ENCODE measurements at regions not wholly inside any gene's neighbourhood (a gene's known extent, or its start where the extent isn't known, plus 50 kb on each side); places are given as distances from the start of the nearest gene placed in this dataset.

- TF ChIP-seq, protein P1, sequence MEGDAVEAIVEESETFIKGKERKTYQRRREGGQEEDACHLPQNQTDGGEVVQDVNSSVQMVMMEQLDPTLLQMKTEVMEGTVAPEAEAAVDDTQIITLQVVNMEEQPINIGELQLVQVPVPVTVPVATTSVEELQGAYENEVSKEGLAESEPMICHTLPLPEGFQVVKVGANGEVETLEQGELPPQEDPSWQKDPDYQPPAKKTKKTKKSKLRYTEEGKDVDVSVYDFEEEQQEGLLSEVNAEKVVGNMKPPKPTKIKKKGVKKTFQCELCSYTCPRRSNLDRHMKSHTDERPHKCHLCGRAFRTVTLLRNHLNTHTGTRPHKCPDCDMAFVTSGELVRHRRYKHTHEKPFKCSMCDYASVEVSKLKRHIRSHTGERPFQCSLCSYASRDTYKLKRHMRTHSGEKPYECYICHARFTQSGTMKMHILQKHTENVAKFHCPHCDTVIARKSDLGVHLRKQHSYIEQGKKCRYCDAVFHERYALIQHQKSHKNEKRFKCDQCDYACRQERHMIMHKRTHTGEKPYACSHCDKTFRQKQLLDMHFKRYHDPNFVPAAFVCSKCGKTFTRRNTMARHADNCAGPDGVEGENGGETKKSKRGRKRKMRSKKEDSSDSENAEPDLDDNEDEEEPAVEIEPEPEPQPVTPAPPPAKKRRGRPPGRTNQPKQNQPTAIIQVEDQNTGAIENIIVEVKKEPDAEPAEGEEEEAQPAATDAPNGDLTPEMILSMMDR (conservative IDR thresholded peaks at IDR 0.05; ENCODE audit: low read depth, low read length) = no peak
- no peaks in the 10 kb centered on the region for H3K27me3 ChIP-seq (ENCODE audit: insufficient read depth, low read depth)
- no peaks in the 10 kb centered on the region for H3K4me1 ChIP-seq (ENCODE audit: low read depth, poor library complexity, severe bottlenecking)
Measured at GRCh38 chr12:4822572-4822971, 87.1 kb upstream of the KCNA1 start.

GRCh38 chr12:4824380-4824779, 85.3 kb upstream of the KCNA1 start:
- Histone ChIP-seq H4K20me1 (ENCODE audit: insufficient read depth) (no peaks in the 10 kb centered on the region), H3K27me3 (ENCODE audit: insufficient read depth, low read depth) (no peaks in the 10 kb centered on the region), H3K27ac (no peak overlapping the region), H3K4me3 (IDR thresholded peaks at IDR 0.05; ENCODE audit: insufficient read depth, low read depth, low read length) (no peak overlapping the region), H3K36me3 (ENCODE audit: insufficient read depth) (no peaks in the 10 kb centered on the region), H3K79me2 (ENCODE audit: insufficient read depth, low read depth) (no peaks in the 10 kb centered on the region), H3K9ac (no peak overlapping the region), H3K4me2 (no peak overlapping the region), H2AFZ (ENCODE audit: low read depth) (no peak overlapping the region), H3K4me1 (ENCODE audit: low read depth, poor library complexity, severe bottlenecking) (peaks cover 2% of the 10 kb centered on the region)
- TF ChIP-seq, protein P1 (conservative IDR thresholded peaks at IDR 0.05; ENCODE audit: low read depth, low read length) = no peak

More at GRCh38 chr12:4822572-4822971, 87.1 kb upstream of the KCNA1 start:
- Histone ChIP-seq H4K20me1 (ENCODE audit: insufficient read depth) (no peaks in the 10 kb centered on the region), H3K36me3 (ENCODE audit: insufficient read depth) (no peaks in the 10 kb centered on the region), H3K4me2 (no peak overlapping the region), H3K9ac (no peak overlapping the region), H3K4me3 (IDR thresholded peaks at IDR 0.05; ENCODE audit: insufficient read depth, low read depth, low read length) (no peak overlapping the region), H2AFZ (ENCODE audit: low read depth) (no peak overlapping the region), H3K27ac (no peak overlapping the region), H3K79me2 (ENCODE audit: insufficient read depth, low read depth) (no peaks in the 10 kb centered on the region)

- TF ChIP-seq, protein P1 (conservative IDR thresholded peaks at IDR 0.05; ENCODE audit: low read depth, low read length) = no peak
- Histone ChIP-seq H3K4me1 (ENCODE audit: low read depth, poor library complexity, severe bottlenecking) (peaks cover 7% of the 10 kb centered on the region), H3K9ac (no peak overlapping the region), H3K27me3 (ENCODE audit: insufficient read depth, low read depth) (no peaks in the 10 kb centered on the region), H2AFZ (ENCODE audit: low read depth) (no peak overlapping the region), H3K36me3 (ENCODE audit: insufficient read depth) (no peaks in the 10 kb centered on the region), H3K79me2 (ENCODE audit: insufficient read depth, low read depth) (no peaks in the 10 kb centered on the region), H3K4me2 (no peak overlapping the region), H3K4me3 (IDR thresholded peaks at IDR 0.05; ENCODE audit: insufficient read depth, low read depth, low read length) (no peak overlapping the region), H3K27ac (no peak overlapping the region), H4K20me1 (ENCODE audit: insufficient read depth) (no peaks in the 10 kb centered on the region)
Measured at GRCh38 chr12:4825011-4825858, 84.5 kb upstream of the KCNA1 start.

- H3K27me3 ChIP-seq (ENCODE audit: insufficient read depth, low read depth) = no peaks in the 10 kb centered on the region
- H3K9ac ChIP-seq = no peak overlapping the region
- no peak overlapping the region for H3K4me2 ChIP-seq
- H3K79me2 ChIP-seq (ENCODE audit: insufficient read depth, low read depth) = no peaks in the 10 kb centered on the region
- no peak overlapping the region for H3K4me3 ChIP-seq (IDR thresholded peaks at IDR 0.05; ENCODE audit: insufficient read depth, low read depth, low read length)
- no peaks in the 10 kb centered on the region for H3K36me3 ChIP-seq (ENCODE audit: insufficient read depth)
- H2AFZ ChIP-seq (ENCODE audit: low read depth) = no peak overlapping the region
- H3K4me1 ChIP-seq (ENCODE audit: low read depth, poor library complexity, severe bottlenecking) = peaks cover 7% of the 10 kb centered on the region
- TF ChIP-seq, protein P1 (conservative IDR thresholded peaks at IDR 0.05; ENCODE audit: low read depth, low read length) = no peak
- no peak overlapping the region for H3K27ac ChIP-seq
- no peaks in the 10 kb centered on the region for H4K20me1 ChIP-seq (ENCODE audit: insufficient read depth)
Measured at GRCh38 chr12:4826909-4827308, 82.8 kb upstream of the KCNA1 start.
